Fibroblast of upper back skin (primary cell): ENCODE measurements at regions not wholly inside any gene's neighbourhood (a gene's known extent, or its start where the extent isn't known, plus 50 kb on each side); places are given as distances from the start of the nearest gene placed in this dataset.
"Not testable (repeated sequence)": the region's sequence is repeated elsewhere in the genome, so short reads cannot be mapped to it uniquely, and the experiment has no call there.

ENCODE experiments used
- DNase-seq: peaks from one replicate; pipeline ENCODE4 v3.0.0-alpha.2; 2013

GRCh38 chr2:105567996-105568494 is 169.2 kb upstream of the FHL2 start:
- DNase-seq, result no peak

GRCh38 chr2:105563000-105563719 is 164.3 kb upstream of the FHL2 start:
- no peak for DNase-seq

- DNase-seq, result no peak
These were observed 162.6 kb upstream of the FHL2 start for GRCh38 chr2:105561401-105561800.

GRCh38 chr2:105560157-105560556 is 161.3 kb upstream of the FHL2 start:
- DNase-seq, result no peak

- no peak for DNase-seq
These were observed 158.4 kb upstream of the FHL2 start for GRCh38 chr2:105557021-105557920.

GRCh38 chr2:105556366-105556765 is 157.5 kb upstream of the FHL2 start:
- DNase-seq, result no peak

GRCh38 chr2:105554235-105554634 is 155.4 kb upstream of the FHL2 start:
- DNase-seq, result no peak

GRCh38 chr2:105553538-105554196 is 154.8 kb upstream of the FHL2 start:
- no peak for DNase-seq

- no peak for DNase-seq
These were observed 147.8 kb upstream of the FHL2 start for GRCh38 chr2:105546628-105546974.

GRCh38 chr2:105545730-105546627 is 147.1 kb upstream of the FHL2 start:
- peak; percentile 61 for DNase-seq

- DNase-seq, result no peak
These were observed 145.9 kb upstream of the FHL2 start for GRCh38 chr2:105544591-105545377.

- no peak for DNase-seq
These were observed 142.6 kb upstream of the FHL2 start for GRCh38 chr2:105541189-105542050.

- DNase-seq, result no peak
These were observed 141.8 kb upstream of the FHL2 start for GRCh38 chr2:105540642-105541041.

GRCh38 chr2:105539331-105539730 is 140.5 kb upstream of the FHL2 start:
- no peak for DNase-seq

GRCh38 chr2:105538840-105539239 is 140.0 kb upstream of the FHL2 start:
- no peak for DNase-seq

GRCh38 chr2:105537920-105538319 is 139.1 kb upstream of the FHL2 start:
- no peak for DNase-seq

- DNase-seq, result no peak
These were observed 138.6 kb upstream of the FHL2 start for GRCh38 chr2:105537466-105537865.

GRCh38 chr2:105536175-105536574 is 137.3 kb upstream of the FHL2 start:
- no peak for DNase-seq

- DNase-seq, result not testable (repeated sequence)
These were observed 130.4 kb upstream of the FHL2 start for GRCh38 chr2:105529258-105529657.
